H1 (cell line): ENCODE measurements at regions not wholly inside any gene's neighbourhood (a gene's known extent, or its start where the extent isn't known, plus 50 kb on each side); places are given as distances from the start of the nearest gene placed in this dataset.

ENCODE experiments used
- CTCF ChIA-PET: fragments of 300-600 bp; sonication (Branson Sonifier 250); formaldehyde crosslinking; loops from one replicate; lab custom pipeline; 2021; ENCODE audit not compliant: partially characterized antibody; lab: Charles Lee
- POLR2A ChIA-PET: fragments of 300-600 bp; sonication (Branson Sonifier 250); formaldehyde crosslinking; loops from one replicate; lab custom pipeline; 2021; ENCODE audit warnings: inconsistent platforms; ENCODE audit not compliant: partially characterized antibody; lab: Charles Lee
- DNase-seq, 2 experiments: peaks; one replicate each; pipeline versions ENCODE4 v3.0.0 to v3.0.0-alpha.2; 2010 to 2022; ENCODE audit warnings: low spot score in 2 of 2, low read depth in 1 of 2, mixed read lengths in 1 of 2
- FAIRE-seq: peaks from 2 replicates; lab custom pipeline; 2011; peaks lifted over from hg19 to GRCh38; lab: Jason Lieb, UNC
- H2AFZ ChIP-seq: 2 replicates; pipeline ENCODE4 v1.8.1; 2012; ENCODE audit warnings: low read length, inconsistent platforms
- H2AK5ac ChIP-seq: 2 replicates; pipeline ENCODE4 v1.6.1; 2013; ENCODE audit warnings: low read depth, low read length
- H2BK120ac ChIP-seq: replicated peaks from 2 replicates; pipeline ENCODE3; 2013; ENCODE audit warnings: low read depth, low read length, inconsistent platforms
- H2BK12ac ChIP-seq: 2 replicates; pipeline ENCODE4 v1.6.1; 2013; ENCODE audit warnings: low read depth, low read length
- H2BK15ac ChIP-seq: 2 replicates; pipeline ENCODE4 v1.6.1; 2013; ENCODE audit warnings: low read length
- H2BK20ac ChIP-seq: 2 replicates; pipeline ENCODE4 v1.6.1; 2013; ENCODE audit warnings: low read length
- H2BK5ac ChIP-seq: 2 replicates; pipeline ENCODE4 v1.6.1; 2013; ENCODE audit warnings: low read depth, low read length
- H3K14ac ChIP-seq: 2 replicates; pipeline ENCODE4 v1.6.1; 2013; ENCODE audit warnings: inconsistent platforms; ENCODE audit not compliant: insufficient read length
- H3K18ac ChIP-seq: 2 replicates; pipeline ENCODE4 v1.6.1; 2013; ENCODE audit warnings: low read length; ENCODE audit errors: extremely low read depth
- H3K23ac ChIP-seq: 2 replicates; pipeline ENCODE4 v1.6.1; 2013; ENCODE audit warnings: inconsistent platforms; ENCODE audit not compliant: insufficient read length
- H3K23me2 ChIP-seq: 2 replicates; pipeline ENCODE4 v1.6.1; 2013; ENCODE audit warnings: low read depth, low read length
- H3K27ac ChIP-seq: 2 replicates; pipeline ENCODE4 v1.6.1; 2011; ENCODE audit warnings: low read depth, low read length, inconsistent platforms
- H3K27me3 ChIP-seq, 4 experiments: replicated peaks in 1 of 4; 1 replicate in 1 of 4; 2 replicates in 3 of 4; pipeline versions ENCODE4 v1.6.1 to v1.8.1; 2011 to 2013; ENCODE audit warnings: low read length in 3 of 4, mild to moderate bottlenecking in 3 of 4, inconsistent platforms in 2 of 4, mixed read lengths in 2 of 4, moderate library complexity in 1 of 4; ENCODE audit not compliant: control insufficient read depth in 3 of 4, insufficient read depth in 3 of 4; ENCODE audit errors: extremely low read depth in 1 of 4
- H3K36me3 ChIP-seq, 4 experiments: 2 replicates each; pipeline versions ENCODE4 v1.6.1 to v1.8.1; 2011 to 2013; ENCODE audit warnings: mild to moderate bottlenecking in 4 of 4, low read length in 3 of 4, moderate library complexity in 2 of 4, control low read depth in 1 of 4, inconsistent platforms in 1 of 4; ENCODE audit not compliant: insufficient read depth in 4 of 4, control insufficient read depth in 2 of 4
- H3K4ac ChIP-seq: replicated peaks from 2 replicates; pipeline ENCODE3; 2013; ENCODE audit warnings: low read length, low read depth, mixed read lengths, inconsistent platforms; ENCODE audit not compliant: insufficient read length
- H3K4me1 ChIP-seq, 4 experiments: replicated peaks in 1 of 4; 1 replicate in 1 of 4; 2 replicates in 3 of 4; pipeline versions ENCODE4 v1.6.1 to v1.8.1; 2011 to 2013; ENCODE audit warnings: low read length in 3 of 4, inconsistent platforms in 2 of 4, mixed read lengths in 1 of 4; ENCODE audit not compliant: insufficient read depth in 4 of 4, control insufficient read depth in 3 of 4
- H3K4me2 ChIP-seq, 2 experiments: 2 replicates each; pipeline versions ENCODE4 v1.6.1 to v1.8.1; 2011 to 2013; ENCODE audit warnings: low read depth in 2 of 2, low read length in 2 of 2, control low read depth in 1 of 2, inconsistent platforms in 1 of 2, mild to moderate bottlenecking in 1 of 2; ENCODE audit not compliant: insufficient read depth in 1 of 2
- H3K4me3 ChIP-seq, 4 experiments: fragments of 200-600, 300-600 bp in 1 of 4; sonication (generic), shearing (Covaris generic), sonication (Bioruptor Twin) in 1 of 4; 2 replicates each; pipeline versions ENCODE4 v1.5.1 to v1.8.1; 2011 to 2016; ENCODE audit warnings: low read length in 4 of 4, low read depth in 3 of 4, control low read depth in 2 of 4, inconsistent platforms in 2 of 4, mild to moderate bottlenecking in 2 of 4, mixed read lengths in 1 of 4, moderate library complexity in 1 of 4; ENCODE audit not compliant: insufficient read depth in 2 of 4; ENCODE audit errors: extremely low read depth in 1 of 4
- H3K56ac ChIP-seq: replicated peaks from 2 replicates; pipeline ENCODE3; 2013; ENCODE audit warnings: low read depth, mild to moderate bottlenecking, mixed read lengths, low read length, inconsistent platforms; ENCODE audit not compliant: insufficient read length
- H3K79me1 ChIP-seq: 2 replicates; pipeline ENCODE4 v1.6.1; 2013; ENCODE audit warnings: low read depth, low read length, control low read depth
- H3K79me2 ChIP-seq, 2 experiments: 2 replicates each; pipeline versions ENCODE4 v1.6.1 to v1.8.1; 2012 to 2013; ENCODE audit warnings: low read length in 2 of 2, mild to moderate bottlenecking in 2 of 2, inconsistent platforms in 1 of 2; ENCODE audit not compliant: insufficient read depth in 2 of 2, control insufficient read depth in 1 of 2
- H3K9ac ChIP-seq, 4 experiments: replicated peaks in 1 of 4; 1 replicate in 1 of 4; 2 replicates in 3 of 4; pipeline versions ENCODE4 v1.6.1 to v1.8.1; 2011 to 2013; ENCODE audit warnings: low read depth in 3 of 4, low read length in 3 of 4, control low read depth in 2 of 4, mild to moderate bottlenecking in 2 of 4, moderate library complexity in 2 of 4, inconsistent platforms in 1 of 4; ENCODE audit errors: extremely low read depth in 1 of 4
- H3K9me3 ChIP-seq, 2 experiments: 2 replicates each; pipeline versions ENCODE4 v1.6.1 to v1.8.1; 2012 to 2013; ENCODE audit warnings: mild to moderate bottlenecking in 2 of 2, moderate library complexity in 2 of 2, control low read depth in 1 of 2, inconsistent platforms in 1 of 2, low read depth in 1 of 2, low read length in 1 of 2, mixed read lengths in 1 of 2; ENCODE audit not compliant: insufficient read depth in 2 of 2
- H4K20me1 ChIP-seq, 2 experiments: replicated peaks in 1 of 2; 2 replicates each; pipeline versions ENCODE3 to v1.8.1; 2011 to 2013; ENCODE audit warnings: inconsistent platforms in 2 of 2, low read length in 2 of 2, mild to moderate bottlenecking in 1 of 2; ENCODE audit not compliant: insufficient read depth in 2 of 2, control insufficient read depth in 1 of 2
- H4K5ac ChIP-seq: 2 replicates; pipeline ENCODE4 v1.6.1; 2013; ENCODE audit warnings: low read length, low read depth, mixed read lengths, inconsistent platforms; ENCODE audit not compliant: insufficient read length
- H4K8ac ChIP-seq: 2 replicates; pipeline ENCODE4 v1.8.0; 2013; ENCODE audit warnings: mild to moderate bottlenecking, moderate library complexity, low read length, inconsistent platforms; ENCODE audit not compliant: insufficient read depth; ENCODE audit errors: extremely low read depth
- H4K91ac ChIP-seq: replicated peaks from 2 replicates; pipeline ENCODE3; 2013; ENCODE audit warnings: low read length, mixed read lengths, inconsistent platforms; ENCODE audit not compliant: insufficient read length
- CEBPB ChIP-seq: IDR thresholded peaks from 2 replicates; pipeline ENCODE4 v1.6.1; 2012; ENCODE audit warnings: low read depth, low read length
- CHD1 ChIP-seq: IDR thresholded peaks from 2 replicates; pipeline ENCODE4 v1.6.1; 2012; ENCODE audit warnings: low read depth, low read length, improper control_type of control experiment
- FOSL1 ChIP-seq: IDR thresholded peaks from 2 replicates; pipeline ENCODE4 v1.6.1; 2011; ENCODE audit warnings: mild to moderate bottlenecking, low read depth, low read length, moderate library complexity; ENCODE audit not compliant: insufficient read depth
- KDM1A ChIP-seq: fragments of 200-600, 300-600 bp; sonication (generic); IDR thresholded peaks from 2 replicates; pipeline ENCODE4 v1.7.1; 2016; ENCODE audit warnings: mild to moderate bottlenecking, low read length, borderline replicate concordance
- MAFK ChIP-seq: IDR thresholded peaks from 2 replicates; pipeline ENCODE4 v1.6.1; 2012; ENCODE audit warnings: low read depth, mild to moderate bottlenecking, improper control_type of control experiment, low read length
- TEAD4 ChIP-seq: IDR thresholded peaks from 2 replicates; pipeline ENCODE4 v1.6.1; 2012; ENCODE audit warnings: low read depth, low read length, inconsistent platforms, mixed read lengths
- ZNF274 ChIP-seq: IDR thresholded peaks from 2 replicates; pipeline ENCODE4 v1.7.0; 2012; ENCODE audit warnings: low read length, borderline replicate concordance; ENCODE audit errors: extremely low read depth
- WGBS, 2 experiments: shearing (Covaris generic) in 1 of 2; methylation state at CpG; one replicate each; pipeline versions ENCODE4 v1.1.6 to v1.1.7; 2013 to 2015; ENCODE audit warnings: low lambda C conversion rate in 2 of 2, mixed read lengths in 2 of 2, inconsistent platforms in 1 of 2, low coverage in 1 of 2, missing lambda C conversion rate in 1 of 2; ENCODE audit not compliant: insufficient replicate concordance in 2 of 2, insufficient coverage in 1 of 2, insufficient read length in 1 of 2; ENCODE audit errors: extremely low coverage in 1 of 2, missing lambda C conversion rate in 1 of 2; 5-methylcytosine and 5-hydroxymethylcytosine counted together

DNA sequence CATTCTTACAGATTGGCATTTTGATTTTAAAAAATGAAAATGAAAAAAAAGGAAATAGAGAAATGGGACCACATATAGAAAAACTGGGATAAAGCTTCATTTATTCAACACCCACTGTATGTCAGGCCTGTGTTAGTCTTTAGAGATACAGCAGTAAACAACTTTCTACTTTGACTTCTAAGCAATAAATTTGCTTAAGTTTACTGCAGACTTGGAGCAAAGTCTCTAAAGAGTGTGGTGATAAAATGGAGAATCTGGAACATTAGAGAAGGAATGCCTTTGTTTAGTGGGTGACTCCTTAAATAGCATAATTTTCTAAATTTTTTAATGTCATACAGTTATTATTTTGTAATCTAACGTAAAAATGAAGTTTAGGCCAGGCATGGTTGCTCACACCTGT lies 80.7 kb upstream of the CNKSR3 start:
- Histone ChIP-seq H3K36me3 (no peaks in the 10 kb centered on the region), H2AFZ (no peak overlapping the region), H4K91ac (no peak overlapping the region), H2BK5ac (no peak overlapping the region), H3K27ac (no peak overlapping the region), H4K20me1 (no peaks in the 10 kb centered on the region), H3K9ac (no peak overlapping the region), H3K79me2 (no peaks in the 10 kb centered on the region), H2BK20ac (no peak overlapping the region), H3K56ac (no peak overlapping the region), H3K4me2 (no peak overlapping the region), H2AK5ac (no peak overlapping the region), H3K14ac (no peak overlapping the region), H3K23me2 (no peaks in the 10 kb centered on the region), H2BK12ac (no peak overlapping the region), H2BK120ac (no peak overlapping the region), H3K27me3 (no peaks in the 10 kb centered on the region), H3K9me3 (no peaks in the 10 kb centered on the region), H4K5ac (no peak overlapping the region), H3K18ac (no peak overlapping the region), H3K4ac (no peak overlapping the region), H3K79me1 (no peaks in the 10 kb centered on the region), H2BK15ac (no peak overlapping the region), H4K8ac (no peak overlapping the region), H3K23ac (no peak overlapping the region), H3K4me3 (no peak overlapping the region), H3K4me1 (peaks cover 0 to 5% (median 3%) of the 10 kb centered on the region in 4 experiments; a peak in 4 of 7 replicates)
- no peak for TF ChIP-seq TEAD4
- no peak for TF ChIP-seq KDM1A
- no peak for TF ChIP-seq FOSL1
- TF ChIP-seq MAFK = no peak
- no peak for TF ChIP-seq ZNF274
- no peak for TF ChIP-seq CEBPB
- TF ChIP-seq CHD1 = no peak
- WGBS, 2 experiments = 87% methylated on average over 1 of the region's 1 CpG; no CpG with 5 or more reads in 1 of the 2 experiments
- DNase-seq (no peak), FAIRE-seq (no peak)
- ChIA-PET POLR2A (no interaction called here), CTCF (interaction anchor here (1.1 kb wide), 1 partner anchor 14 kb away, joined by 5 read pairs; no protein-coding TSS in a partner anchor)
